ENCODE measurements at regions not wholly inside any gene's neighbourhood (a gene's known extent, or its start where the extent isn't known, plus 50 kb on each side); places are given as distances from the start of the nearest gene placed in this dataset.

GRCh38 chr5:166865206-166865605, 1426.2 kb upstream of the WWC1 start:
- DNase-seq (ENCODE audit: low read depth) = no peak
- H3K4me3 ChIP-seq (ENCODE audit: low read depth, low read length) = no peak overlapping the region
- TF ChIP-seq CTCF (IDR thresholded peaks at IDR 0.05; ENCODE audit: low read depth, low read length) (no peak), MAX (IDR thresholded peaks at IDR 0.05; ENCODE audit: low read depth, low read length) (no peak), POLR2A (IDR thresholded peaks at IDR 0.05; ENCODE audit: extremely low read depth, insufficient read length) (no peak), MYC (IDR thresholded peaks at IDR 0.05; ENCODE audit: low read depth, low read length) (no peak)

GRCh38 chr5:166880456-166880855, 1411.0 kb upstream of the WWC1 start:
- no peak overlapping the region for H3K4me3 ChIP-seq (ENCODE audit: low read depth, low read length)
- TF ChIP-seq MYC (IDR thresholded peaks at IDR 0.05; ENCODE audit: low read depth, low read length) (no peak), MAX (IDR thresholded peaks at IDR 0.05; ENCODE audit: low read depth, low read length) (no peak), POLR2A (IDR thresholded peaks at IDR 0.05; ENCODE audit: extremely low read depth, insufficient read length) (no peak), CTCF (IDR thresholded peaks at IDR 0.05; ENCODE audit: low read depth, low read length) (no peak)
- DNase-seq (ENCODE audit: low read depth) = no peak

GRCh38 chr5:166881802-166882201, 1409.6 kb upstream of the WWC1 start:
- no peak for DNase-seq (ENCODE audit: low read depth)
- H3K4me3 ChIP-seq (ENCODE audit: low read depth, low read length) = no peak overlapping the region
- TF ChIP-seq CTCF (IDR thresholded peaks at IDR 0.05; ENCODE audit: low read depth, low read length) = no peak
- TF ChIP-seq MAX (IDR thresholded peaks at IDR 0.05; ENCODE audit: low read depth, low read length) = no peak
- no peak for TF ChIP-seq MYC (IDR thresholded peaks at IDR 0.05; ENCODE audit: low read depth, low read length)
- no peak for TF ChIP-seq POLR2A (IDR thresholded peaks at IDR 0.05; ENCODE audit: extremely low read depth, insufficient read length)

GRCh38 chr5:166883016-166883415, 1408.4 kb upstream of the WWC1 start:
- H3K4me3 ChIP-seq (ENCODE audit: low read depth, low read length) = no peak overlapping the region
- DNase-seq (ENCODE audit: low read depth) = no peak
- no peak for TF ChIP-seq POLR2A (IDR thresholded peaks at IDR 0.05; ENCODE audit: extremely low read depth, insufficient read length)
- TF ChIP-seq MAX (IDR thresholded peaks at IDR 0.05; ENCODE audit: low read depth, low read length) = no peak
- TF ChIP-seq MYC (IDR thresholded peaks at IDR 0.05; ENCODE audit: low read depth, low read length) = no peak
- no peak for TF ChIP-seq CTCF (IDR thresholded peaks at IDR 0.05; ENCODE audit: low read depth, low read length)

GRCh38 chr5:166898166-166898565, 1393.3 kb upstream of the WWC1 start:
- TF ChIP-seq CTCF (IDR thresholded peaks at IDR 0.05; ENCODE audit: low read depth, low read length) (no peak), MYC (IDR thresholded peaks at IDR 0.05; ENCODE audit: low read depth, low read length) (no peak), MAX (IDR thresholded peaks at IDR 0.05; ENCODE audit: low read depth, low read length) (no peak), POLR2A (IDR thresholded peaks at IDR 0.05; ENCODE audit: extremely low read depth, insufficient read length) (no peak)
- no peak overlapping the region for H3K4me3 ChIP-seq (ENCODE audit: low read depth, low read length)
- no peak for DNase-seq (ENCODE audit: low read depth)

- no peak for TF ChIP-seq POLR2A (IDR thresholded peaks at IDR 0.05; ENCODE audit: extremely low read depth, insufficient read length)
- TF ChIP-seq CTCF (IDR thresholded peaks at IDR 0.05; ENCODE audit: low read depth, low read length) = no peak
- no peak for TF ChIP-seq MYC (IDR thresholded peaks at IDR 0.05; ENCODE audit: low read depth, low read length)
- no peak for TF ChIP-seq MAX (IDR thresholded peaks at IDR 0.05; ENCODE audit: low read depth, low read length)
- DNase-seq (ENCODE audit: low read depth) = no peak
Measured at GRCh38 chr5:166899343-166899742, 1392.1 kb upstream of the WWC1 start.

More at GRCh38 chr5:166899343-166899742, 1392.1 kb upstream of the WWC1 start:
- no peak overlapping the region for H3K4me3 ChIP-seq (ENCODE audit: low read depth, low read length)

All from NB4 (cell line).